Mesenteric fat pad (tissue), 1 donor: ENCODE measurements at regions not wholly inside any gene's neighbourhood (a gene's known extent, or its start where the extent isn't known, plus 50 kb on each side); places are given as distances from the start of the nearest gene placed in this dataset.
"Not testable (repeated sequence)": the region's sequence is repeated elsewhere in the genome, so short reads cannot be mapped to it uniquely, and the experiment has no call there.

Experiments
- DNase-seq: peaks from one replicate; pipeline ENCODE4 v3.0.0-alpha.2; 2020; ENCODE audit warnings: low spot score
- donor health status: DM: yes; HTN: yes; CAD: no.

DNA sequence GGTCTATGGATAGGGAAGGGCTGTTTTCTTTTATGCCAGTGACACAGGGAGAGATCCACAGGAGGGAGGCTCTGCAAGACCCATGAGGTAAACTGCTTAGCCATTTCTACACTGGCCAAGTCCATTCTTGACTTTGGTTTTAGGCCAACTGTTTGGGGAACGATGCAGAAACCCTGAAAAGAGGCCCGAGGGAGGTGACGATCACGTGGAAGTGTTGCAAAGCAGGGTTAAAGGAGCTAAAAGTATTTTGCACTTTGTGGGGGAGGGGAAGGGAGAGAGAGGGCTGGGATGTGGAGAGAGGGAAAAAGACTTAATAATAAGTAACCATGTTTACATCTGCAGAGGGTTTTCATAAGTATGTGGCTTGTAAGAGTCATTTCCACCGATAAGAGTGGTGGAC, 239.7 kb downstream of the EMX2 start:
- no peak for DNase-seq

DNA sequence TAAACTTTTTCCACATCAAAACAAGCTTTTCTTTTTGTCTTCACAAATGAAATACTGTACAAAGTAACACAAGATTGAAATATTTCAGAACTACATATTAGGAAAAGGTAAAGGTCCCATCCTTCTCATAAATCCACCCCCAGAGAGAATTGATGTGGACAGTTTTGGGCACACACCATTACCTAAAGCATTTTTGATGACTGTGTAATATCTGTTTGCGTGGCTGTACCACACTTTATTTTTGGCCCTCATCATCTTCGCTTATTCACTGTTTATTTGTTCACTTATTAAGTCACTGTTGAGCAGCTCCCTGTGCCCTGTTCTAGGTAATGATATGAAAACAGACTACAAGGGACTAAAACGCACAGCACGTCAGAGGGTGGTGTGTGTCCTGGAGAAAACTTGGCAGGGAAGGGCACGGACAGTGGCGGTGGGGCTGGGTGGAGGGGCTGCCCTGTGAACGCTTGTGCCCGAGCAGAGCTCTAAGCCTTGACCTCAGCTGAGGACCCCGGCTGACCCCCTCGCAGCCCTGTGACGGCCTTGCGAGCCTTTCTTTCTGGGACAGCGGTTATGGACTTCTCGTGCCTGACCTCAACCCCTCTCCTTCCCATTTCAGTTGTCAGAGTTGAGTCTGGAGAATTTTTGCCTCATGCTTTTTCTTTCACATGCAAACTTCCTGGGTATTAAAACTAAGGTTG, 241.3 kb downstream of the EMX2 start:
- DNase-seq = no peak

DNA sequence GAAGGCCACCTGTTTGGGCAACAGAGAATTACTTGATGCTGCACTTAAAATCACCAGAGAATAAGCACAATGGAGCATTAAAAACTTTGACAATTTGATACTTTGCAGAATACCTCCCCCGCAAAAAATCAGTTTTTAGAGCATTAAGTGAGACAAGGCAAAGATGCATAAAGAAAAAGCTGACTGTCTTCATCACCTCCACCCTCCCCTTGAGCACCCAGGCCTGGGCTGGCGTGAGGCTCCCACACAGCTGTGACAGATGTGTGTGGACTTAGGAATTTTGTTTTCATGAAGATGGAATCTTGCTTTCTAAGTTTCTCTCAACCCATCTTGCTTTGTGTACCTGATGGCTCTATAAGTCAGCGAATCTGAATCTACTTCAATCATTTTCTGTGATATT, 242.2 kb downstream of the EMX2 start:
- DNase-seq = no peak

DNA sequence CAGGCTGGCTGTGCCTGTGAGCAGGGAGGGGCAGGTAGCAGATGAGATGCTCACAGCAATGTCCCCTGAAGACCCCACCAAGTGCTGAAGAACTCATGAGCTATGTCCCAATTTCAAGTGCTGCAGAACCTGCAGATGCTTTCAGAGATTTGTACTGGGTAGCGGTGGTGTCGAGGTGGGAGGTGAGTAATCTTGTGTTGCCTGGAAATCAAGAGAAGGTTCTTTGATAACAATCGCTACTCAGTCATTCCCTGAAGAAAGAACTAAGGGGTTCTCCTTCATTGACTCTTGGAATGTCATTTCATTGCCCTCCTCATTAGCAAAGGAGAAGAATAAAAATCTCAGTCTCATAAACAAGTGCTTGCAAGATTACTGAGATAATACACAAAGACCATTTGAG, 246.4 kb downstream of the EMX2 start:
- no peak for DNase-seq

DNA sequence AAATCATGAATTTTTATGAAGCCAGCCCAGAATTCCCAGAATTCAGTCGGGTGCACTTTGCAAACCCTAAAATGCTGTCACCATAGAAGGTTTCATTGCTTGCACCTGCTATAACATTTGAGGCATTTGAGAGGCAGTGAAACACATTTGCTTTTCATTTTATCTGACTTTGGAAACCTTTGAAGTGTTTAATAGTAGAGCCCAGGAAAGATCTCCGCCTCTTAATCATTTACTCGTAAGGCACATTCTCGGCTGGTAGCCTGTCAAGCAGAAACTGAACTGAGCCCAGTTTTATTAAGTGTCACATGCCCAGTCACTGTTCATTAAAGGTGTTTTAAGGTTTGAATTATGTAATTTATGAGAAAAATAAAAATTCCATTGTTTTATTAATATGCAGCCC, 247.6 kb downstream of the EMX2 start:
- DNase-seq = no peak

DNA sequence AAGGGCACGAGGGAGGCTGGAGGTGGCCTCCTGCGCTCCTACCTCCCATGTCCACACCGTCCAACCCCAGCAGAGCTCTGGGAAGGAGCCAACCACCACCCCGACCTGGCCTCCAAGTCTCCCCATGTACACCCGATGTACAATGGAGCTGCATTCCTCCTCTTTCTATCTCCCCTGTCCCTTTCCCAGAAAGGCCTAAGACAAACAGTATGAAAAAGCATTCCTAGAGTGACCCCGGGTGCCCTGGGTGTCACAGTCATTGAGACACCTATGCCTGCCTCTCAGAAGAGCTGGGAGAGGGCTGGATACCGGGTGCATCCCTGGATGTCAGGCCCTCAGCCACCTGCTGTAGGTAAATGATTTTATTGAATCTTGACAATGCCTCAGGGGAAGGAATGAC, 248.1 kb downstream of the EMX2 start:
- DNase-seq = no peak

DNA sequence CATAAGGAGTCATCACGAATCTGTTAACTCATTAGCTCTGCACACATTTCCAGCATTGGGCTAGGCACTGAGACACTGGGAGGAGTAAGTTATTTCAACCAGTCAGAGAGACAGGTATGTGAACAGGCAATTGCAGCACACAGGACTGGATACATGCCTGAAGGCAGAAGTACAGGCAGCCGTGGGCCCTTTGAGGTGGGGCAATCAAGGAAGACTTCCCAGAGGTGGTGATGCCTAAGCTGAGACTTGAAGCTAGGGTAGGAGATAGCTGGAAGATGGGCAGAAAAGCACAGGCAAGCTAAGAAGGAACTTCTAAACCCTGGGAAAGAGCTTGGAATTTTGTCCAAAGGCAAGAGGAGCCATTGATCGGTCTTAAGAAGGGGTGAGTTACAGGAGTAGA, 249.7 kb downstream of the EMX2 start:
- DNase-seq = no peak

DNA sequence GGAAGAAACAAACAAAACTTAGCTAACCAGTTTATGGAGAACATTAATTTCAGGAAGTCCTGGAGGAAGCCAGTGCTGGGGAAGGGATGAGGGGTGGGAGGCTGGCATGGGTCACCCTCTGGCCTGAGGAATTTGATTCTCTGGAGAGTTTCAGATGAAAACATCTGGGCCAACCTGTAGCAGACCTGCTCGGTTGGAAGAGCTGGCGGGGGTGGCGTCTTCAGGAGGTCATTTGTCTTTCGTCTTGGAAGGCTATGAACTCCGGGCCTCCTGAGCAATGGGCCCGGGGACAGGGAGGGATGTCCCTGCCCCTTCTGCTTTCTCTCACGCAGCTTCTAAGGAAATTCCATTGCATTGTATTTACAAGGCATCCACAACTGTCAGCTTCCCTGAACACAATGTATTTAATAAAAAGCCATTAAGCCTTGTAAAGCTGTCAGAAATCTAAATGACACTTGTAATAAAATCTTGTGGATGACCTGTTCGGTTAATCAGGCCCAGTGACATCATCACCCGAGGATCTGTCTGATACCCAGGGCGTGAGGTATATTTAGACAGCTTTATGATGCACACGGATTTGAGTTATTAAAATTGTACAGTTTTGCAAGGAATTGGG, 250.5 kb downstream of the RAB11FIP2 start:
- no peak for DNase-seq

DNA sequence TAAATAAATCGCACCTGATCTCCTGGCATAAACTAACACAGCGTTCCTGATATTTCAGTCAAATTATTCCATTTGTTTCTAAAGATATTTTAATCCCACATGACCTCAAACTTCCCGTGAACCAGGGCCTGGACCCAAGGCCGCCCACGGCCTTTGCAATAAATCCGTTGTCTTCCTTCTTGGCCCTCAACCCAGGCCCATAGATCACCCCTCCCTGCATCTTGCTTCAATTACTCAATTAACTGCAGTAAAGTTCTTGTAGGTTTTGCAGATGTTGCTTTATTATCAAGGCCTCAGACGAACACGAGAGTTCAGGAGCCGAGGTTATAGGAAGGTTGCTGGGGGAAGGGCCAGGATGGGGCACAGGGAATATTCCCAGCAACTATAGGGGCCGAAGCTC, 249.4 kb downstream of the RAB11FIP2 start:
- DNase-seq = no peak

DNA sequence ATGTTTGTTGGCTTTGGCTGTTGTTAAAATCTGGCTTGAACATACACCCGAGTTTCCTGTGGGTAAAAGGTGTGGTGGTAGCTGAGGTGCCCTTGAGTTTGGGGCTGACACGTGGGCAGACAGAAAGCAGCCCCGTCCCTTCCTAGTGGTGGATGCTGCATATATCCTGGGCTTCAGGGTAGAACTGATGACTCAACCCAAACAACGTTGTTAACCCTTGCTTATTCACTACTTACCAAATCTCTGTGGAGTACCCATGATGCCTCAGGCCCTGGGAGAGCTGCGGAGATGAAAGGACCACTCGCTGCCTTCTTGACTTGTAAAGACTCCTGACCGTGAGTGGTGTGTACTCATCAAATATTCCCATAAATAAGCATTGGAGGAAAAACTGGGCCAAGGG, 245.1 kb downstream of the RAB11FIP2 start:
- no peak for DNase-seq

DNA sequence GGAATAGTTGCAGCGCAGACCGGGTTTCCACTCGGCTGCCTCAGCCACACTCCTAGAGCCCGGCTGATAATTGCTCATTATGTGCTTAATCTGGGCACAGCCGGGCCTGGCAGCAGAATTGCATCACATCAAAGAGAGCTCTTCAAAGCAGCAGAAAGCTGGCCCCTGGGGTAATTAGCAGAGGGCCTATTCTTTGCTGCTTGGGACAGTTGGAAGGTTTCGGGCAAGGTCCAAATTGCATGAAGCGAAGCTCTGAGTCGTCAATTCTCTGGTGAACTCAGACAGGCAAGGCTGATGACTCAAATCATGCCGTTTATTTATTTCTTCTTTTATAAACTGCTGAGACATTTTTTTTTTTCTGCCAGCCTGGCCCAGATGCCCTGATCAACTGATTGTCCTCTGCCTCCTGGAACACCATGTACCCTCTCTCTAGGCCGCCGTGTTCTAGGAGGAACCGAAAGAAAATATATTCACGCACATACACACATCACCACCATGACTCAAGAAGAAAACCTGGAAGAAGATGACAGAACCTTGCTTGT, 242.2 kb downstream of the RAB11FIP2 start:
- no peak for DNase-seq

DNA sequence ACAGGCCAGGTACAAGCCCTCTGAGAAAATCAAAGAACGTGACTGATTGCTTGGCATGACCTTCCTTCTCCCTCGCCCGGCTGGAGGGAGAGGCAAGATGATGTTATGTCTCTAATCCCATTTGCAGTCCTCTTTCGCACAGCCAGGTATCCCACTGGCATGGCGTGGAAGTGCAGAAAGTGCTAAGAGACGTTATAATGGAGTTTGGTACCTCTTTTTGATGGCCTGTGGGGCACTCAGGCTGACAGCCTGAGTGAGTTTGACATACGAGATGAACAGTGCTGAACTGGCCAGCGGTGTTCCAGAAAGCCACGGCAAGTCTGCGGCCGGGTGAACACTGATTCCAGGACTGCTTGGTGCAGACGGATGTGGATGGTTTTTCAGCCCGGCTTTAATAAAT, 241.6 kb downstream of the RAB11FIP2 start:
- no peak for DNase-seq

DNA sequence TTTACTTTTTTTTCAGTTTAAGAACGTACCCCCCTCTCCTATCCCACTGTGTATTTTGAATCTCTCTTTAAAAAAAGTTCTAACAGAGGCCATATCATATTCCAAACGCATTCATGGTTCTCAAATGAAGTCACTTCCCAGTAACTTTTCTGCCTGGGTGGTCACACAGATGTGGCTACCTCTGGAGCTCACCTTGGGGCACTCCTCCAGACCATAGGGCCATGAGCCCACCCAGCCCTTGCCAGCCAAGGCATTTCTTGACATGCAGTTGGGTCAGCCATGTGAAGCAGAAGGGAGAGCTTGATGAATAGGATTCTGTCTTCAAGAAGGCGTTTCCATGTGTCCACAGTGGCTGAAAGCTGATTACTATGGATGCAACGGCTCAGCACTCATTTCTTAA, 239.3 kb downstream of the RAB11FIP2 start:
- no peak for DNase-seq

DNA sequence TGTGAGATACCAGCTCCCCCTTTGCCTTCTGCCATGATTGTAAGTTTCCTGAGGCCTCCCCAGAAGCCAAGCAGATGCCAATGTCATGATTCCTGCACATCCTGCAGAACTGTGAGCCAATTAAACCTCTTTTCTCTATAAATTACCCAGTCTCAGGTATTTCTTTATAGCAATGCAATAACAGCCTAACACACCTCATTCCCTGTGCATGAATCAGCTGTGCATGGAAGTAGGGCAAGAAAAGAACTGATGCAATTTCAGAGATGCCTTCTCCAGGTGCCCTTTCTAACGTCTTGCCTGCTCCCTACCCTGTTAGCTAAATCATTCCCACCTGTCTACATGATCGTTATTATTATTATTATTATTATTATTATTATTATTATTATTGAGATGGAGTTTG, 230.9 kb downstream of the RAB11FIP2 start:
- DNase-seq = not testable (repeated sequence)

DNA sequence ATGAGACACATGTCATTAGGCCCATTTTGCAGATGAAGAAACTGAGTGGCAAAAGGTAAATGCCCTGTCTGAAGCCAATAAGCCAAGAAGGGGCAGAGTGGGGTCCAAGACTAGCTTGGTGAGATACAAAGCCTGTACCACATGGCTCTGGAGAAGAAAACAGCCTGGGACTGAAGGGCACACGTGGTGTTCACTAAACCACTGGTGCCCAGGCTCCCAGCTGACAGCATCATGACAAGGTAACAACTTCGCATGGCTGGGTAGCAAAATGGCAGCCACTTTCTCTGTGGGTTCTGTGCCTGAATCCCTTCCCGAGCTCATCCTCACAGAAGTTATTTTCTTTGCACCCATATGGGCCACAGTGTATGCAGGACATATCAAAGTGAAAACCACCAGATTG, 229.6 kb downstream of the RAB11FIP2 start:
- DNase-seq = no peak

DNA sequence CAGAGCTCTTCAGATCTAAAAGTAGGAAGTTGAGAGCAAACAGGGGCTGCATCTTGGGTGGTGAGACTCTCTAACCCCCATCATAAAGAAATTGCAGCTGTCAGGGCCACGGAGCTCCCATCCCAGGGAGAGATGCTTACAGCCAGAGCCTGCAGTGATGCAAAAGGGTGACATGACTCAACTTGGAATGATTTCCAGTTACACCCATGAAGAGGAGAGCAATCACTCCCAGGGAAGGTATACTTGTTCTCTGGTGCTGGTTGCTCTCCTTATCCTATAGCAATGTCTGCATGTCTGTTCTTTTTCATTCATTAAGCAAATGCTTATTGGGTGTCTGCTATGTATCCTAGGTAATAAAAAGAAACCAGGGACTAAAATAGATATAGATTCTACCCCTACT, 228.0 kb downstream of the RAB11FIP2 start:
- DNase-seq = no peak

DNA sequence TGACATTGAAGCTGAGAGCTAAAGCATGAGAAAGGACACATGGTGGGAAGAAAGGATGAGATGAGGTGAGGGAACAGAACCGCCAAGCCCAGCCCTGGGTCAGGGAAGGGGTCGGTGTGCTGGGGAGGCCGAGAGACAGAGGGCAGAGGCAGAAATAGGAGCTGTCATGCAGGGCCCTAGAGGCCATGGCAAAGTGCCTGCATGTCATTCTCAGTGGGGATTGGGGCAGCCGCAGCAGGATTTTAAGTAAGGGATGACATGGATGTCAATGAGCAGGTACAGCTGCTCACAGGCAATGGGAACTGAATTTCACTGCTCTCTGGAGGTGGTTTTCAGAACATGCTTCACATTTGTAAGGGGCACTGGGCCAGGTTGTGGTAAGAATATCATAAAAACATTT, 227.4 kb downstream of the RAB11FIP2 start:
- no peak for DNase-seq

DNA sequence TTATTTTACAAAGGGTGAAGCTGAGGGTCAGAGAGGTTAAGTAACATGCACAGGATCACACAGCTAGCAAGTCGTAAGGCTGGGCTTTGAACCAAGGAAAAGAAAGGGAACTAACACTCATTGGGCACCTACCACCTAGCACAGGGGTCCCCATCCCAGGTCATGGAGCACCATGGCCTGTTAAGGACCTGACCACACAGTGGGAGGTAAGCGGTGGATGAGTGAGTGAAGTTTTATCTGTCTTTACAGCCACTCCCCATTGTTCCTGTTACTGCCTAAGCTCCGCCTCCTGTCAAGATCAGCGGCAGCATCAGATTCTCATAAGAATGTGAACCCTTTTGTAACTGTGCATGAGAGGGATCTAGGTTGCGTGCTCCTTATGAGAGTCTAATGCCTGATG, 222.8 kb downstream of the RAB11FIP2 start:
- DNase-seq = no peak

DNA sequence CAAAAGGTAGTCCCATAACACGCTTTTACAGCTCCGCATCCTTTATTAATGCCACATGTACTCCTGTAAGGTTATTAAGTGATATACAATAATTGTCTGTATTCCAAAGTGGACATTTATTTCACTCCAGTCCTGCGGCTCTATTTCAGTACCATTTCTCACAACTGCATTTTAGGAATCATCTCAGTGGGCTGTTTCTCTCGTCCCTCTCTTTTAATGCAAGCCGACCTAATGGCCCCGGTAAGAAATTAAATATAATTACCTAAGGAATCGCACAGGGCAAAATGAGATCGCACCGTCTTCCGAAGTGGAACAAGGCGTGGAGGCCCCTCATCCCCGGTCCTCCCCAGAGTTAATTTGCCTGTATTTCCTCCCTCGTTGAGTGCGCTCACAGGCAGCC, 216.5 kb downstream of the RAB11FIP2 start:
- no peak for DNase-seq

DNA sequence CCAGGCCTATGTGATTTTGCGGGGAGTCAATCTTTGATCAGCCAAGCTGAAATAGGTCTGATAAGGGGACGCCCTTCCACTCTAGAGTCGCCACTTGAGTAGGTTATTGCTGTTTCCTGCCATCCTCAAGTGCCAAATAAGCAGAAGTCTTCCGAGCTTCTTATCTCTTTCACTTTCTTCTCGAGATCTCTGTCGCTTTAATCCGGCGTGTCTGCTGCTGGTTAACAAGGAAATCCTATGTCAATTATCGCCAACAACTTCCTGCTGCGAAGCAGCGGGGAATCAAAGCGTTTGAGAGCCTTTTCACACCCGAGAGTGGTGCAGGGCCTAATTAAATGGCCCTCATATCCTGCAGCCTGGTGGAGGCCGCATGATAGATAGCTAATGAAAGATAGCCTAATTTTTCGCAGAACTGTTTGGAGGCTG, 215.9 kb downstream of the RAB11FIP2 start:
- DNase-seq = no peak

DNA sequence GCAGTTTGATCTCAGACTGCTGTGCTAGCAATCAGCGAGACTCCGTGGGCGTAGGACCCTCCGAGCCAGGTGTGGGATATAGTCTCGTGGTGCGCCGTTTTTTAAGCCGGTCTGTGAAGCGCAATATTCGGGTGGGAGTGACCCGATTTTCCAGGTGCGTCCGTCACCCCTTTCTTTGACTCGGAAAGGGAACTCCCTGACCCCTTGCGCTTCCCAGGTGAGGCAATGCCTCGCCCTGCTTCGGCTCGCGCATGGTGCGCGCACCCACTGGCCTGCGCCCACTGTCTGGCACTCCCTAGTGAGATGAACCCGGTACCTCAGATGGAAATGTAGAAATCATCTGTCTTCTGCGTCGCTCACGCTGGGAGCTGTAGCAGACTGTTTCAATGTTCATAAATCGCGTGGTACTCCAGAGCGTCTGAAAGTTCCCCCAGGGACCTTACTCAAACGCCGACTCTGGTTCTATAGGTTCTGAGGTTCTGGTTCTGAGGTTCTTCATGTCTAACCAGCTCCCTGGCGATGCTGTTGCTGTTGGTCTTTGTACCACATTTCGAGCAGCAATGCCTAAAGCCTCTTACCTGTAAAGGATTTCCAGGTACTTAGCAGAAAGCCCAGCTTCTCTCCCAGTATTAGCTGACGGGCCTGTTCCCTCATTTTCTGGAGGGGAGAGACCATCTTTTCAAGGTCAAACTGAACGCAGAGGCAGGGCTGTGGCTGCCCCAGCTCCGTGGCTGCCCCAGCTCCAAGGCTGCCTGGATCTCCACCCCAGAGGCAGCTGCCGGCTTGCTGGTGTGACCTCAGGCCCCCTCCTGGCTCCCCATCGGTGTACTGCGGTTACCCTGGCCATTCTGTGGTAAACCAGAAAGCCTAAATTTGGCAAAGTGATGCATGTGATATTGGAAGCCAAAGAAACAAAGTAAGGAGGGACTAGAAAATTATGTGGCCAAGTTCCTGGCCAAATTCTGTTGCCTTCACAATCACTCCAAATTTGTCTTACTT, 207.9 kb downstream of the RAB11FIP2 start:
- not testable (repeated sequence) for DNase-seq

DNA sequence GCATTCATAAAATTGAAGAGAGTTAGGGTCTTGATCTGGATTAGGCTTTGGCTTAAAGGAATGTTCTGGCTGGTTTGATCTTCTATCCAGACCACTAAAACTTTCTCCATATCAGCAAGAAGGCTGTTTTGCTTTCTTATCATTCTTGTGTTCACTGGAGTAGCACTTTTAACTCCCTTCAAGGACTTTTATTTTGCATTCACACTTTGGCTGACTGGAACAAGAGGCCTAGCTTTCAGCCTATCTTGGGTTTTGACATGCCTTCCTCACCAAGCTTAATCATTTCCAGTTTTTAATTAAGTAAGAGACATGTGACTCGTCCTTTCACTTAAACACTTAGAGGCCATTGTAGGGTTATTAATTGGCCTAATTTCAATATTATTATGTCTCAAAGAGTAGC, 190.3 kb downstream of the RAB11FIP2 start:
- DNase-seq = not testable (repeated sequence)
